ENCODE measurements at regions not wholly inside any gene's neighbourhood (a gene's known extent, or its start where the extent isn't known, plus 50 kb on each side); places are given as distances from the start of the nearest gene placed in this dataset.

GRCh38 chr4:133320576-133321170 lies 171.6 kb downstream of the PCDH10 start:
- TF ChIP-seq CTCF (IDR thresholded peaks at IDR 0.05 in 4 of 5, conservative IDR thresholded peaks at IDR 0.05 in 1 of 5), result no peak
- no peak for TF ChIP-seq POLR2A (IDR thresholded peaks at IDR 0.05)
